ENCODE measurements at regions not wholly inside any gene's neighbourhood (a gene's known extent, or its start where the extent isn't known, plus 50 kb on each side); places are given as distances from the start of the nearest gene placed in this dataset.

GRCh38 chr17:34182036-34182803 is 72.9 kb upstream of the CCL2 start:
- TF ChIP-seq CTCF (IDR thresholded peaks at IDR 0.05) = no peak
- TF ChIP-seq POLR2A (IDR thresholded peaks at IDR 0.05) = no peak

Measured in heart left ventricle (tissue), 13 donors.